RPMI7951 (cell line): ENCODE measurements at regions not wholly inside any gene's neighbourhood (a gene's known extent, or its start where the extent isn't known, plus 50 kb on each side); places are given as distances from the start of the nearest gene placed in this dataset.
"Not testable (repeated sequence)": the region's sequence is repeated elsewhere in the genome, so short reads cannot be mapped to it uniquely, and the experiment has no call there.

Source experiments
- DNase-seq: peaks from one replicate; pipeline ENCODE4 v3.0.0-alpha.2; 2012; ENCODE audit warnings: low read depth

GRCh38 chrX:10676235-10676957 is 56.0 kb upstream of the MID1 start:
- DNase-seq: no peak

GRCh38 chrX:10677490-10677889 is 57.1 kb upstream of the MID1 start:
- no peak for DNase-seq

GRCh38 chrX:10679387-10679786 is 59.0 kb upstream of the MID1 start:
- no peak for DNase-seq

GRCh38 chrX:10681167-10681566 is 60.8 kb upstream of the MID1 start:
- no peak for DNase-seq

GRCh38 chrX:10683631-10684030 is 63.2 kb upstream of the MID1 start:
- DNase-seq: peak; percentile 7

- peak; percentile 36 for DNase-seq
These were observed 65.7 kb upstream of the MID1 start for GRCh38 chrX:10685923-10686595.

GRCh38 chrX:10691751-10692150 is 71.4 kb upstream of the MID1 start:
- DNase-seq: peak; percentile 8

GRCh38 chrX:10697616-10698317 is 77.4 kb upstream of the MID1 start:
- DNase-seq: no peak

- no peak for DNase-seq
These were observed 77.9 kb upstream of the MID1 start for GRCh38 chrX:10698318-10698640.

GRCh38 chrX:10702031-10702430 is 81.6 kb upstream of the MID1 start:
- DNase-seq: no peak

- not testable (repeated sequence) for DNase-seq
These were observed 86.0 kb upstream of the MID1 start for GRCh38 chrX:10706342-10706741.

GRCh38 chrX:10707773-10708172 is 87.4 kb upstream of the MID1 start:
- no peak for DNase-seq

GRCh38 chrX:10709276-10709675 is 88.9 kb upstream of the MID1 start:
- no peak for DNase-seq

GRCh38 chrX:10714531-10714930 is 94.1 kb upstream of the MID1 start:
- DNase-seq: no peak

GRCh38 chrX:10722851-10723250 is 102.5 kb upstream of the MID1 start:
- DNase-seq: peak; percentile 40

GRCh38 chrX:10725071-10725470 is 104.7 kb upstream of the MID1 start:
- DNase-seq: no peak

- peak; percentile 87 for DNase-seq
These were observed 106.3 kb upstream of the MID1 start for GRCh38 chrX:10726647-10727046.

GRCh38 chrX:10728806-10729389 is 108.5 kb upstream of the MID1 start:
- DNase-seq: no peak

GRCh38 chrX:10739426-10739825 is 119.0 kb upstream of the MID1 start:
- no peak for DNase-seq

- no peak for DNase-seq
These were observed 120.6 kb upstream of the MID1 start for GRCh38 chrX:10741003-10741402.

- no peak for DNase-seq
These were observed 121.2 kb upstream of the MID1 start for GRCh38 chrX:10741550-10741949.

GRCh38 chrX:10743476-10743875 is 123.1 kb upstream of the MID1 start:
- DNase-seq: no peak

GRCh38 chrX:10744007-10744406 is 123.6 kb upstream of the MID1 start:
- DNase-seq: no peak
